Endothelial cell of umbilical vein (primary cell): ENCODE measurements at regions not wholly inside any gene's neighbourhood (a gene's known extent, or its start where the extent isn't known, plus 50 kb on each side); places are given as distances from the start of the nearest gene placed in this dataset.

Experiments used
- BruUV-seq: library from RNA; stranded (reverse); fragments of 400-500 nt; replicated peaks from 2 replicates; lab custom pipeline; 2021; lab: Mats Ljungman, UMichigan
- CTCF ChIA-PET: fragments of 300-600, 350-600 bp; sonication (Branson Sonifier 250); formaldehyde crosslinking; loops from one replicate; lab custom pipeline; 2021; ENCODE audit warnings: antibody characterized with exemption, inconsistent platforms; lab: Charles Lee
- POLR2A ChIA-PET: fragments of 300-600, 350-600 bp; sonication (Branson Sonifier 250); formaldehyde crosslinking; loops from one replicate; lab custom pipeline; 2021; ENCODE audit warnings: antibody characterized with exemption, inconsistent platforms; lab: Charles Lee
- DNase-seq: peaks from one replicate; pipeline ENCODE4 v3.0.0-alpha.2; 2011; ENCODE audit warnings: low read depth, low spot score
- FAIRE-seq: peaks from 2 replicates; lab custom pipeline; 2011; peaks lifted over from hg19 to GRCh38; lab: Jason Lieb, UNC
- H2AFZ ChIP-seq: 2 replicates; pipeline ENCODE4 v1.6.0; 2012; ENCODE audit warnings: low read depth, low read length, control low read depth, inconsistent platforms
- H3K27ac ChIP-seq: 2 replicates; pipeline ENCODE4 v1.5.1; 2011; ENCODE audit warnings: low read depth, mild to moderate bottlenecking, control low read depth, low read length, moderate library complexity; ENCODE audit not compliant: insufficient read depth
- H3K27me3 ChIP-seq, 2 experiments: 2 replicates each; pipeline versions ENCODE4 v1.6.0 to v1.6.1; 2011; ENCODE audit warnings: low read length in 2 of 2, mixed read lengths in 1 of 2; ENCODE audit not compliant: control insufficient read depth in 2 of 2, insufficient read depth in 2 of 2
- H3K36me3 ChIP-seq, 2 experiments: 2 replicates in 1 of 2; 3 replicates in 1 of 2; pipeline ENCODE4 v1.5.1; 2011; ENCODE audit warnings: low read length in 2 of 2, mild to moderate bottlenecking in 1 of 2, moderate library complexity in 1 of 2; ENCODE audit not compliant: control insufficient read depth in 2 of 2, insufficient read depth in 2 of 2; ENCODE audit errors: extremely low read depth in 1 of 2
- H3K4me1 ChIP-seq: 3 replicates; pipeline ENCODE4 v1.5.1; 2011; ENCODE audit warnings: mild to moderate bottlenecking, low read length; ENCODE audit not compliant: control insufficient read depth, insufficient read depth; ENCODE audit errors: extremely low read depth
- H3K4me2 ChIP-seq: 2 replicates; pipeline ENCODE4 v1.6.1; 2011; ENCODE audit warnings: low read length, control low read depth, mixed read lengths; ENCODE audit not compliant: insufficient read depth
- H3K4me3 ChIP-seq, 3 experiments: fragments of 200-600 bp in 1 of 3; sonication (generic), shearing (Covaris generic) in 1 of 3; replicated peaks in 1 of 3; 2 replicates each; pipeline ENCODE4 v1.5.1; 2011 to 2016; ENCODE audit warnings: control low read depth in 3 of 3, low read length in 3 of 3, mild to moderate bottlenecking in 2 of 3, inconsistent platforms in 1 of 3, low read depth in 1 of 3, moderate library complexity in 1 of 3; ENCODE audit not compliant: insufficient read depth in 1 of 3
- H3K79me2 ChIP-seq: 2 replicates; pipeline ENCODE4 v1.6.0; 2012; ENCODE audit warnings: low read length, inconsistent platforms; ENCODE audit not compliant: control insufficient read depth, insufficient read depth
- H3K9ac ChIP-seq: replicated peaks from 2 replicates; pipeline ENCODE3; 2011; ENCODE audit warnings: low read length, control low read depth; ENCODE audit not compliant: insufficient read depth; ENCODE audit errors: extremely low read depth
- H3K9me1 ChIP-seq: replicated peaks from 3 replicates; pipeline ENCODE4 v1.6.0; 2011; ENCODE audit warnings: mild to moderate bottlenecking, low read length; ENCODE audit not compliant: control insufficient read depth, insufficient read depth; ENCODE audit errors: extremely low read depth
- H3K9me3 ChIP-seq: replicated peaks from 2 replicates; pipeline ENCODE4 v1.5.1; 2012; ENCODE audit warnings: low read length, inconsistent platforms; ENCODE audit not compliant: control insufficient read depth, insufficient read depth
- H4K20me1 ChIP-seq: replicated peaks from 2 replicates; pipeline ENCODE3; 2011; ENCODE audit warnings: mild to moderate bottlenecking, low read length; ENCODE audit not compliant: control insufficient read depth, insufficient read depth; ENCODE audit errors: extremely low read depth
- EZH2 ChIP-seq: IDR thresholded peaks from 2 replicates; pipeline ENCODE4 v1.6.1; 2012; ENCODE audit warnings: borderline replicate concordance, low read depth, mild to moderate bottlenecking, moderate library complexity, low read length, inconsistent platforms; ENCODE audit not compliant: severe bottlenecking
- FOS ChIP-seq: IDR thresholded peaks from 2 replicates; pipeline ENCODE4 v1.6.1; 2011; ENCODE audit warnings: mild to moderate bottlenecking, low read length, moderate library complexity, borderline replicate concordance; ENCODE audit not compliant: insufficient read depth
- GATA2 ChIP-seq: IDR thresholded peaks from 2 replicates; pipeline ENCODE4 v1.7.0; 2011; ENCODE audit warnings: low read depth, mild to moderate bottlenecking, moderate library complexity, mixed read lengths, low read length; ENCODE audit not compliant: insufficient read length, insufficient read depth
- JUN ChIP-seq: IDR thresholded peaks from 2 replicates; pipeline ENCODE4 v1.6.1; 2011; ENCODE audit warnings: borderline replicate concordance, low read depth; ENCODE audit not compliant: insufficient read length, insufficient read depth
- MYC ChIP-seq: IDR thresholded peaks from one replicate; pipeline ENCODE4 v1.6.1; 2011; ENCODE audit warnings: mild to moderate bottlenecking, low read depth, low read length
- POLR2A ChIP-seq: IDR thresholded peaks from 2 replicates; pipeline ENCODE4 v1.6.1; 2012; ENCODE audit warnings: low read depth, mild to moderate bottlenecking, control low read depth, low read length
- dilution Hi-C: fragments of 300-500 bp; cut with MboI; formaldehyde crosslinking; loops from one replicate; pipeline ENCODE4 v1.15.0; 2019; ENCODE audit warnings: low sequenced_read_pairs; ENCODE audit not compliant: extremely low pct_ligation_motif_present
- intact Hi-C: fragments of 100-400 bp; cut with micrococcal nuclease; formaldehyde crosslinking; loops from one replicate; pipeline ENCODE4 v1.10.0; 2022
- TF ChIP-seq, protein P1 (sequence below): IDR thresholded peaks from 2 replicates; pipeline ENCODE4 v1.6.1; 2011; ENCODE audit not compliant: insufficient read depth, insufficient read length
- TF ChIP-seq, protein P2 (sequence below), 2 donors: IDR thresholded peaks; 1 replicate in 1 of 2; 2 replicates in 1 of 2; pipeline ENCODE4 v1.5.1; 2011; ENCODE audit warnings: low read length in 2 of 2, mild to moderate bottlenecking in 2 of 2, moderate library complexity in 2 of 2, control low read depth in 1 of 2, inconsistent platforms in 1 of 2, low read depth in 1 of 2; ENCODE audit not compliant: insufficient read depth in 1 of 2; ENCODE audit errors: extremely low read depth in 1 of 2

DNA sequence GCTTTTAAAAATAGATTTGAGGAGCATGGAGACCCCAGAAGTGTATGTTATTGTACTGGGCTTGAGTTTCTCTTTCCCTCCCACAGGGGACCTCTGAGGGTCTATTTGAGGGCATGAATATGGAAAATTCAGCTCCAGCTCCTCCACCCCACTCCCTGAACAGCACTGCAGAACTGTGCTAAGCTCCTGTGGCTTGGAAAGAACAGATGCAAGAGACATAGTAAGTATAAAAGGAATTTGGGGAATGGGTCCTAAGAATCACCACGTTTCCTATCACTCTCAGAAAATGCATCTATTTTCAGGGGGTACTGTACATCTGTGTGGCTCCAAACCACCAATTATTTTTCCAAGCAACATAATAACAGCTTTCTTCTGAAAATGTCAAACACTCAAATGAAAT, 416.1 kb downstream of the ZNF521 start:
- no TSS peak for BruUV-seq
- Histone ChIP-seq H3K9me1 (no peaks in the 10 kb centered on the region), H3K79me2 (no peaks in the 10 kb centered on the region), H3K9me3 (no peaks in the 10 kb centered on the region), H4K20me1 (no peaks in the 10 kb centered on the region), H3K27ac (no peak overlapping the region), H2AFZ (no peak overlapping the region), H3K9ac (no peak overlapping the region), H3K4me1 (peaks cover 2% of the 10 kb centered on the region), H3K27me3 (no peaks in the 10 kb centered on the region), H3K36me3 (no peaks in the 10 kb centered on the region), H3K4me3 (no peak overlapping the region), H3K4me2 (no peak overlapping the region)
- DNase-seq (no peak), FAIRE-seq (no peak)
- TF ChIP-seq POLR2A: no peak
- TF ChIP-seq, protein P1, sequence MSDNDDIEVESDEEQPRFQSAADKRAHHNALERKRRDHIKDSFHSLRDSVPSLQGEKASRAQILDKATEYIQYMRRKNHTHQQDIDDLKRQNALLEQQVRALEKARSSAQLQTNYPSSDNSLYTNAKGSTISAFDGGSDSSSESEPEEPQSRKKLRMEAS: no peak
- no peak for TF ChIP-seq EZH2
- TF ChIP-seq, protein P2, sequence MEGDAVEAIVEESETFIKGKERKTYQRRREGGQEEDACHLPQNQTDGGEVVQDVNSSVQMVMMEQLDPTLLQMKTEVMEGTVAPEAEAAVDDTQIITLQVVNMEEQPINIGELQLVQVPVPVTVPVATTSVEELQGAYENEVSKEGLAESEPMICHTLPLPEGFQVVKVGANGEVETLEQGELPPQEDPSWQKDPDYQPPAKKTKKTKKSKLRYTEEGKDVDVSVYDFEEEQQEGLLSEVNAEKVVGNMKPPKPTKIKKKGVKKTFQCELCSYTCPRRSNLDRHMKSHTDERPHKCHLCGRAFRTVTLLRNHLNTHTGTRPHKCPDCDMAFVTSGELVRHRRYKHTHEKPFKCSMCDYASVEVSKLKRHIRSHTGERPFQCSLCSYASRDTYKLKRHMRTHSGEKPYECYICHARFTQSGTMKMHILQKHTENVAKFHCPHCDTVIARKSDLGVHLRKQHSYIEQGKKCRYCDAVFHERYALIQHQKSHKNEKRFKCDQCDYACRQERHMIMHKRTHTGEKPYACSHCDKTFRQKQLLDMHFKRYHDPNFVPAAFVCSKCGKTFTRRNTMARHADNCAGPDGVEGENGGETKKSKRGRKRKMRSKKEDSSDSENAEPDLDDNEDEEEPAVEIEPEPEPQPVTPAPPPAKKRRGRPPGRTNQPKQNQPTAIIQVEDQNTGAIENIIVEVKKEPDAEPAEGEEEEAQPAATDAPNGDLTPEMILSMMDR (IDR thresholded peaks at IDR 0.05; ENCODE audit: extremely low read depth in 1 of 2, insufficient read depth in 1 of 2, low read depth in 1 of 2, low read length in 2 of 2): no peak
- no peak for TF ChIP-seq MYC
- TF ChIP-seq JUN: no peak
- no peak for TF ChIP-seq GATA2
- TF ChIP-seq FOS: no peak
- POLR2A ChIA-PET: no interaction called here
- CTCF ChIA-PET: no interaction called here
- dilution Hi-C loops: no loop called here
- intact Hi-C loops: no loop called here
